ENCODE measurements at regions not wholly inside any gene's neighbourhood (a gene's known extent, or its start where the extent isn't known, plus 50 kb on each side); places are given as distances from the start of the nearest gene placed in this dataset.

GRCh38 chr5:102018279-102018678 lies 277.8 kb downstream of the SLCO4C1 start:
- Histone ChIP-seq H3K36me3 (replicated peaks) (no peaks in the 10 kb centered on the region), H3K9me3 (no peaks in the 10 kb centered on the region)
- in situ Hi-C loops (cut with MboI; ENCODE audit: low sequenced_read_pairs): no loop called here

GRCh38 chr5:102014371-102014770 lies 281.7 kb downstream of the SLCO4C1 start:
- Histone ChIP-seq H3K4me3 (no peak overlapping the region), H3K4me1 (no peaks in the 10 kb centered on the region), H3K27me3 (ENCODE audit: low read depth) (no peaks in the 10 kb centered on the region; the same call in 1 of the 2 replicates), H3K9me3 (no peaks in the 10 kb centered on the region), H3K36me3 (replicated peaks) (no peaks in the 10 kb centered on the region)
- DNase-seq (ENCODE audit: low spot score in 2 of 2): no peak
- in situ Hi-C loops (cut with MboI; ENCODE audit: low sequenced_read_pairs): no loop called here

More at GRCh38 chr5:102018279-102018678, 277.8 kb downstream of the SLCO4C1 start:
- Histone ChIP-seq H3K27me3 (ENCODE audit: low read depth) (no peaks in the 10 kb centered on the region; the same call in 1 of the 2 replicates), H3K4me3 (no peak overlapping the region), H3K4me1 (no peaks in the 10 kb centered on the region)
- DNase-seq (ENCODE audit: low spot score in 2 of 2): no peak

GRCh38 chr5:102010644-102011043 lies 285.4 kb downstream of the SLCO4C1 start:
- Histone ChIP-seq H3K27me3 (ENCODE audit: low read depth) (no peaks in the 10 kb centered on the region; the same call in 1 of the 2 replicates), H3K9me3 (no peaks in the 10 kb centered on the region), H3K4me3 (no peak overlapping the region), H3K4me1 (no peaks in the 10 kb centered on the region), H3K36me3 (replicated peaks) (no peaks in the 10 kb centered on the region)
- DNase-seq (ENCODE audit: low spot score in 2 of 2): no peak
- in situ Hi-C loops (cut with MboI; ENCODE audit: low sequenced_read_pairs): no loop called here

- no peaks in the 10 kb centered on the region for H3K36me3 ChIP-seq (replicated peaks)
- H3K9me3 ChIP-seq: no peaks in the 10 kb centered on the region
- H3K4me1 ChIP-seq: no peaks in the 10 kb centered on the region
- no peaks in the 10 kb centered on the region for H3K27me3 ChIP-seq (ENCODE audit: low read depth)
- no peak for DNase-seq (ENCODE audit: low spot score in 2 of 2)
- in situ Hi-C loops (cut with MboI; ENCODE audit: low sequenced_read_pairs): no loop called here
- no peak overlapping the region for H3K4me3 ChIP-seq
Observed at GRCh38 chr5:101997235-101997634, 298.8 kb downstream of the SLCO4C1 start.

GRCh38 chr5:101995585-101995984 lies 300.5 kb downstream of the SLCO4C1 start:
- Histone ChIP-seq H3K27me3 (ENCODE audit: low read depth) (no peaks in the 10 kb centered on the region), H3K4me1 (no peaks in the 10 kb centered on the region), H3K36me3 (replicated peaks) (no peaks in the 10 kb centered on the region), H3K4me3 (no peak overlapping the region), H3K9me3 (no peaks in the 10 kb centered on the region)
- in situ Hi-C loops (cut with MboI; ENCODE audit: low sequenced_read_pairs): no loop called here
- DNase-seq (ENCODE audit: low spot score in 2 of 2): no peak

GRCh38 chr5:101991486-101991885 lies 304.6 kb downstream of the SLCO4C1 start:
- Histone ChIP-seq H3K4me1 (no peaks in the 10 kb centered on the region), H3K27me3 (ENCODE audit: low read depth) (no peaks in the 10 kb centered on the region), H3K4me3 (no peak overlapping the region), H3K9me3 (no peaks in the 10 kb centered on the region), H3K36me3 (replicated peaks) (no peaks in the 10 kb centered on the region)
- in situ Hi-C loops (cut with MboI; ENCODE audit: low sequenced_read_pairs): no loop called here
- DNase-seq (ENCODE audit: low spot score in 2 of 2): no peak

GRCh38 chr5:101989659-101990058 lies 306.4 kb downstream of the SLCO4C1 start:
- H3K4me3 ChIP-seq: no peak overlapping the region
- H3K4me1 ChIP-seq: no peaks in the 10 kb centered on the region
- H3K36me3 ChIP-seq (replicated peaks): no peaks in the 10 kb centered on the region
- no peaks in the 10 kb centered on the region for H3K27me3 ChIP-seq (ENCODE audit: low read depth)
- no peaks in the 10 kb centered on the region for H3K9me3 ChIP-seq
- no peak for DNase-seq (ENCODE audit: low spot score in 2 of 2)
- in situ Hi-C loops (cut with MboI; ENCODE audit: low sequenced_read_pairs): no loop called here

GRCh38 chr5:101977729-101978345 lies 318.2 kb downstream of the SLCO4C1 start:
- Histone ChIP-seq H3K4me1 (no peaks in the 10 kb centered on the region), H3K27me3 (ENCODE audit: low read depth) (no peaks in the 10 kb centered on the region), H3K4me3 (no peak overlapping the region), H3K36me3 (replicated peaks) (no peaks in the 10 kb centered on the region), H3K9me3 (no peaks in the 10 kb centered on the region)
- DNase-seq (ENCODE audit: low spot score in 2 of 2): peak; percentile 9 to 58
- in situ Hi-C loops (cut with MboI; ENCODE audit: low sequenced_read_pairs): no loop called here

GRCh38 chr5:101976933-101977332 lies 319.2 kb downstream of the SLCO4C1 start:
- Histone ChIP-seq H3K4me3 (no peak overlapping the region), H3K36me3 (replicated peaks) (no peaks in the 10 kb centered on the region), H3K9me3 (no peaks in the 10 kb centered on the region), H3K27me3 (ENCODE audit: low read depth) (no peaks in the 10 kb centered on the region), H3K4me1 (no peaks in the 10 kb centered on the region)
- in situ Hi-C loops (cut with MboI; ENCODE audit: low sequenced_read_pairs): no loop called here
- no peak for DNase-seq (ENCODE audit: low spot score in 2 of 2)

- H3K4me3 ChIP-seq: no peak overlapping the region
- no peaks in the 10 kb centered on the region for H3K36me3 ChIP-seq (replicated peaks)
- H3K4me1 ChIP-seq: no peaks in the 10 kb centered on the region
- DNase-seq (ENCODE audit: low spot score in 2 of 2): no peak
- H3K9me3 ChIP-seq: no peaks in the 10 kb centered on the region
- in situ Hi-C loops (cut with MboI; ENCODE audit: low sequenced_read_pairs): no loop called here
- no peaks in the 10 kb centered on the region for H3K27me3 ChIP-seq (ENCODE audit: low read depth)
Observed at GRCh38 chr5:101969742-101970141, 326.3 kb downstream of the SLCO4C1 start.

- DNase-seq (ENCODE audit: low spot score in 2 of 2): no peak
- Histone ChIP-seq H3K27me3 (ENCODE audit: low read depth) (no peaks in the 10 kb centered on the region), H3K36me3 (replicated peaks) (no peaks in the 10 kb centered on the region), H3K9me3 (no peaks in the 10 kb centered on the region), H3K4me1 (no peaks in the 10 kb centered on the region), H3K4me3 (no peak overlapping the region)
- in situ Hi-C loops (cut with MboI; ENCODE audit: low sequenced_read_pairs): no loop called here
Observed at GRCh38 chr5:101966476-101966875, 329.6 kb downstream of the SLCO4C1 start.

GRCh38 chr5:101955891-101956290 lies 340.2 kb downstream of the SLCO4C1 start:
- H3K4me1 ChIP-seq: no peaks in the 10 kb centered on the region
- in situ Hi-C loops (cut with MboI; ENCODE audit: low sequenced_read_pairs): no loop called here
- H3K4me3 ChIP-seq: no peak overlapping the region
- no peaks in the 10 kb centered on the region for H3K36me3 ChIP-seq (replicated peaks)
- DNase-seq (ENCODE audit: low spot score in 2 of 2): no peak
- H3K27me3 ChIP-seq (ENCODE audit: low read depth): no peaks in the 10 kb centered on the region; the same call in 1 of the 2 replicates
- H3K9me3 ChIP-seq: no peaks in the 10 kb centered on the region

GRCh38 chr5:101950019-101950418 lies 346.1 kb downstream of the SLCO4C1 start:
- H3K36me3 ChIP-seq (replicated peaks): no peaks in the 10 kb centered on the region
- in situ Hi-C loops (cut with MboI; ENCODE audit: low sequenced_read_pairs): no loop called here
- DNase-seq (ENCODE audit: low spot score in 2 of 2): no peak
- H3K27me3 ChIP-seq (ENCODE audit: low read depth): no peaks in the 10 kb centered on the region
- no peaks in the 10 kb centered on the region for H3K4me1 ChIP-seq
- no peaks in the 10 kb centered on the region for H3K9me3 ChIP-seq
- no peak overlapping the region for H3K4me3 ChIP-seq

- no peaks in the 10 kb centered on the region for H3K27me3 ChIP-seq (ENCODE audit: low read depth)
- DNase-seq (ENCODE audit: low spot score in 2 of 2): no peak
- no peaks in the 10 kb centered on the region for H3K4me1 ChIP-seq
- H3K36me3 ChIP-seq (replicated peaks): no peaks in the 10 kb centered on the region
- H3K9me3 ChIP-seq: no peaks in the 10 kb centered on the region
- in situ Hi-C loops (cut with MboI; ENCODE audit: low sequenced_read_pairs): no loop called here
- no peak overlapping the region for H3K4me3 ChIP-seq
Observed at GRCh38 chr5:101948615-101949014, 347.5 kb downstream of the SLCO4C1 start.

- in situ Hi-C loops (cut with MboI; ENCODE audit: low sequenced_read_pairs): no loop called here
- Histone ChIP-seq H3K36me3 (replicated peaks) (no peaks in the 10 kb centered on the region), H3K9me3 (no peaks in the 10 kb centered on the region), H3K27me3 (ENCODE audit: low read depth) (no peaks in the 10 kb centered on the region), H3K4me1 (no peaks in the 10 kb centered on the region), H3K4me3 (no peak overlapping the region)
- DNase-seq (ENCODE audit: low spot score in 2 of 2): no peak
Observed at GRCh38 chr5:101943784-101944183, 352.3 kb downstream of the SLCO4C1 start.
